ENCODE measurements at regions not wholly inside any gene's neighbourhood (a gene's known extent, or its start where the extent isn't known, plus 50 kb on each side); places are given as distances from the start of the nearest gene placed in this dataset.

DNA sequence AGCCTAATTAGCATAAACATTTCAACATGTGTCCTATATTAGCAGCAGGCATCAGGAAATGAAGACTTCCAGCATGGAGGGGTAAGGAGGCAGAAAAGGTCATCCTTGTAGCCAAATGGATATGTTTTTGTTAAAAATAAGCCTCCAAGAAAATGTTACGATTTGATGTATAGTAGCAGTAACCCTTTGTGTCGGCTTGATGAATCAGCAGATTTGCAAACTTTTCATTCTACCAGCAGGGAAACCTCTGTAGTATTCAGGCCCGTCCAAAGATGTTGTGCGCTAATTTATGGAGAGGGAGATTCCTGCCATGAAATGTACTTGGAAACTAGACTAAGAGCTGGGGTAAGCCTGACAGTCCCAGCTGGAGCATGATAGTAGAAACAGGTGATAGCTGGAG, 780.8 kb upstream of the KLHL29 start:
- TF ChIP-seq POLR2A (IDR thresholded peaks at IDR 0.05) = no peak
- TF ChIP-seq, protein P1, sequence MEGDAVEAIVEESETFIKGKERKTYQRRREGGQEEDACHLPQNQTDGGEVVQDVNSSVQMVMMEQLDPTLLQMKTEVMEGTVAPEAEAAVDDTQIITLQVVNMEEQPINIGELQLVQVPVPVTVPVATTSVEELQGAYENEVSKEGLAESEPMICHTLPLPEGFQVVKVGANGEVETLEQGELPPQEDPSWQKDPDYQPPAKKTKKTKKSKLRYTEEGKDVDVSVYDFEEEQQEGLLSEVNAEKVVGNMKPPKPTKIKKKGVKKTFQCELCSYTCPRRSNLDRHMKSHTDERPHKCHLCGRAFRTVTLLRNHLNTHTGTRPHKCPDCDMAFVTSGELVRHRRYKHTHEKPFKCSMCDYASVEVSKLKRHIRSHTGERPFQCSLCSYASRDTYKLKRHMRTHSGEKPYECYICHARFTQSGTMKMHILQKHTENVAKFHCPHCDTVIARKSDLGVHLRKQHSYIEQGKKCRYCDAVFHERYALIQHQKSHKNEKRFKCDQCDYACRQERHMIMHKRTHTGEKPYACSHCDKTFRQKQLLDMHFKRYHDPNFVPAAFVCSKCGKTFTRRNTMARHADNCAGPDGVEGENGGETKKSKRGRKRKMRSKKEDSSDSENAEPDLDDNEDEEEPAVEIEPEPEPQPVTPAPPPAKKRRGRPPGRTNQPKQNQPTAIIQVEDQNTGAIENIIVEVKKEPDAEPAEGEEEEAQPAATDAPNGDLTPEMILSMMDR (IDR thresholded peaks at IDR 0.05) = no peak

All from testis (tissue), 2 donors.